Adrenal gland (tissue), 9 donors: ENCODE measurements at regions not wholly inside any gene's neighbourhood (a gene's known extent, or its start where the extent isn't known, plus 50 kb on each side); places are given as distances from the start of the nearest gene placed in this dataset.

ENCODE experiments used
- DNase-seq, 7 donors: peaks; one replicate each; pipeline ENCODE4 v3.0.0-alpha.2; 2019 to 2020
- H3K27ac ChIP-seq, 5 donors: fragments of 200-600 bp; sonication (generic) in 4 of 5; 1 replicate in 3 of 5; 2 replicates in 2 of 5; pipeline versions ENCODE4 v1.5.1 to v1.8.0; 2016 to 2020; ENCODE audit warnings: mild to moderate bottlenecking in 1 of 5
- H3K27me3 ChIP-seq: fragments of 200-600 bp; 2 replicates; pipeline ENCODE4 v1.8.0; 2021
- H3K36me3 ChIP-seq, 2 donors: fragments of 200-600 bp; replicated peaks in 1 of 2; 1 replicate in 1 of 2; 2 replicates in 1 of 2; pipeline versions ENCODE4 v1.5.1 to v1.8.0; 2018 to 2022
- H3K4me1 ChIP-seq, 2 donors: fragments of 200-600 bp; replicated peaks in 1 of 2; 1 replicate in 1 of 2; 2 replicates in 1 of 2; pipeline versions ENCODE4 v1.5.1 to v1.8.0; 2018 to 2021
- H3K4me3 ChIP-seq, 4 donors: fragments of 200-600 bp; sonication (generic) in 3 of 4; one replicate each; pipeline ENCODE4 v1.5.1; 2016 to 2018
- H3K9me3 ChIP-seq, 3 donors: fragments of 200-600 bp; sonication (generic) in 1 of 3; replicated peaks in 1 of 3; 1 replicate in 2 of 3; 2 replicates in 1 of 3; pipeline versions ENCODE4 v1.5.1 to v1.8.0; 2016 to 2021
- POLR2A ChIP-seq, 2 donors: fragments of 450-650 bp; IDR thresholded peaks; one replicate each; pipeline ENCODE4 v1.6.1; 2017; ENCODE audit warnings: antibody characterized with exemption in 2 of 2, mild to moderate bottlenecking in 2 of 2, moderate library complexity in 1 of 2
- WGBS, 4 donors: extraction: QIAGEN DNeasy Blood & Tissue Kit in 2 of 4; methylation state at CpG; one replicate each; pipeline versions ENCODE4 v1.1.5 to v1.1.7; 2013 to 2017; 5-methylcytosine and 5-hydroxymethylcytosine counted together
- intact Hi-C, 2 donors: fragments of 100-400 bp; cut with DNase I; formaldehyde crosslinking; loops; one replicate each; pipeline versions ENCODE4 v1.14.1 to v1.15.0; 2022 to 2023
- TF ChIP-seq, protein P1 (sequence below), 6 experiments: fragments of 450-650 bp in 4 of 6; fragments of 200-600 bp in 2 of 6; sonication (generic) in 1 of 6; IDR thresholded peaks; 1 replicate in 5 of 6; 2 replicates in 1 of 6; pipeline versions ENCODE4 v1.5.1 to v1.8.0; 2016 to 2021; ENCODE audit warnings: antibody characterized with exemption in 6 of 6, mild to moderate bottlenecking in 2 of 6, moderate library complexity in 1 of 6
- donor health status: healthy with polysubstance abuse.
- donor health status: Bipolar disorder and iron deficiency.
- donor health status: DM: yes; HTN: yes; CAD: no.
- donor health status: DM: no; HTN: no; CAD: no.
- donor health status: DM: no; HTN: no; CAD: no.

DNA sequence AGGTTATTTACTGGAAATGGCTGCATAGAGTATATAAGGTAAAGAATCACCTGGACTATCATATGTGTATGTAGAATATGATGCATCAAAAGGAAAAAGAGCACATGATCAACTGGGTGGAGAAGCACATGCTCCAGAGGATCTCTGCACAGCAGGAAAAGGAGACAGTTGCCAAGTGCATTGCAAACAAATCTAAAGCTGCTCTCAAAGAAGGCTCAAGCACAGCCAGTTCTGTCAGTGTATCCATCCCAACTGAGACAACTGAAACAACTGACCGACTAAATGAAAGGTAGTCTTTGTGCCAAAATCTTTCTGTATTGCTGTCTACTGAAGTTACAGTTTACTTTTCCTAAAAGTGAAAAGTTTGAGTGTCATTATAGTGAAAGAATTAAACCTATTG, 83.2 kb upstream of the SGCE start:
- Histone ChIP-seq H3K27ac (no peak overlapping the region), H3K36me3 (no peaks in the 10 kb centered on the region), H3K4me1 (peaks cover 0 to 3% of the 10 kb centered on the region in 2 donors), H3K4me3 (no peak overlapping the region), H3K9me3 (no peaks in the 10 kb centered on the region), H3K27me3 (no peaks in the 10 kb centered on the region)
- intact Hi-C loops: no loop called here
- DNase-seq: no peak
- 76 to 92% (median 87%) methylated on average over 1 of the region's 1 CpG for WGBS, 4 donors
- TF ChIP-seq, protein P1, sequence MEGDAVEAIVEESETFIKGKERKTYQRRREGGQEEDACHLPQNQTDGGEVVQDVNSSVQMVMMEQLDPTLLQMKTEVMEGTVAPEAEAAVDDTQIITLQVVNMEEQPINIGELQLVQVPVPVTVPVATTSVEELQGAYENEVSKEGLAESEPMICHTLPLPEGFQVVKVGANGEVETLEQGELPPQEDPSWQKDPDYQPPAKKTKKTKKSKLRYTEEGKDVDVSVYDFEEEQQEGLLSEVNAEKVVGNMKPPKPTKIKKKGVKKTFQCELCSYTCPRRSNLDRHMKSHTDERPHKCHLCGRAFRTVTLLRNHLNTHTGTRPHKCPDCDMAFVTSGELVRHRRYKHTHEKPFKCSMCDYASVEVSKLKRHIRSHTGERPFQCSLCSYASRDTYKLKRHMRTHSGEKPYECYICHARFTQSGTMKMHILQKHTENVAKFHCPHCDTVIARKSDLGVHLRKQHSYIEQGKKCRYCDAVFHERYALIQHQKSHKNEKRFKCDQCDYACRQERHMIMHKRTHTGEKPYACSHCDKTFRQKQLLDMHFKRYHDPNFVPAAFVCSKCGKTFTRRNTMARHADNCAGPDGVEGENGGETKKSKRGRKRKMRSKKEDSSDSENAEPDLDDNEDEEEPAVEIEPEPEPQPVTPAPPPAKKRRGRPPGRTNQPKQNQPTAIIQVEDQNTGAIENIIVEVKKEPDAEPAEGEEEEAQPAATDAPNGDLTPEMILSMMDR (IDR thresholded peaks at IDR 0.05): no peak
- TF ChIP-seq POLR2A (IDR thresholded peaks at IDR 0.05): no peak

- H3K36me3 ChIP-seq: no peaks in the 10 kb centered on the region
- H3K9me3 ChIP-seq: no peaks in the 10 kb centered on the region
- H3K27ac ChIP-seq: no peak overlapping the region
- intact Hi-C loops: no loop called here
- H3K27me3 ChIP-seq: no peaks in the 10 kb centered on the region
- H3K4me1 ChIP-seq: peaks cover 0 to 3% of the 10 kb centered on the region in 2 donors
- TF ChIP-seq, protein P1 (IDR thresholded peaks at IDR 0.05): no peak
- TF ChIP-seq POLR2A (IDR thresholded peaks at IDR 0.05): no peak
- DNase-seq: no peak
- H3K4me3 ChIP-seq: no peak overlapping the region
Observed at GRCh38 chr7:94740509-94740908, 84.6 kb upstream of the SGCE start.

GRCh38 chr7:94741179-94741578, 85.2 kb upstream of the SGCE start:
- no peak overlapping the region for H3K4me3 ChIP-seq
- 78 to 85% (median 81%) methylated on average over 2 of the region's 2 CpGs for WGBS, 4 donors
- H3K9me3 ChIP-seq: no peaks in the 10 kb centered on the region
- TF ChIP-seq POLR2A (IDR thresholded peaks at IDR 0.05): no peak
- TF ChIP-seq, protein P1 (IDR thresholded peaks at IDR 0.05): no peak
- no peaks in the 10 kb centered on the region for H3K27me3 ChIP-seq
- no peaks in the 10 kb centered on the region for H3K36me3 ChIP-seq
- H3K4me1 ChIP-seq: peaks cover 0 to 3% of the 10 kb centered on the region in 2 donors
- no peak for DNase-seq
- no peak overlapping the region for H3K27ac ChIP-seq
- intact Hi-C loops: no loop called here

DNA sequence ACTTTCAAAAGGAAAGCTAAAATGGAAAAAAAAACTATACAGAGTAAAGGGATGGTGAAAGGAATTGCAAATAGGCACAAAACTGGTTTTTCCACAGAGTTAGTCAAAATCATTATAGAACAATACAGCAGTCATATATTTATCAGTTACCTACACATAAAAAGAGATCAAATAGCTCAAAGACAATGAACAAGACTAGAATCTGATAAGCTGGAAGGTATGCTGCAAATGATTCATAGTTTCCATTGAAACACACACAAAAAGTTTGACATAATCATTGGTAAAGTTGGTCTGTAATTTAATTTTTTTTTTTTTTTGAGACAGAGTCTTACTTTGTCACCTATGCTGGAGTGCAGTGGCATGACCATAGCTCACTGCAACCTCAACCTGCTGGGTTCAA, 92.4 kb upstream of the SGCE start:
- H3K36me3 ChIP-seq: no peaks in the 10 kb centered on the region
- no peak overlapping the region for H3K27ac ChIP-seq
- no peak for DNase-seq
- no peak overlapping the region for H3K4me3 ChIP-seq
- TF ChIP-seq POLR2A (IDR thresholded peaks at IDR 0.05): no peak
- TF ChIP-seq, protein P1 (IDR thresholded peaks at IDR 0.05): no peak
- H3K27me3 ChIP-seq: no peaks in the 10 kb centered on the region
- H3K4me1 ChIP-seq: no peaks in the 10 kb centered on the region
- intact Hi-C loops: no loop called here
- H3K9me3 ChIP-seq: no peaks in the 10 kb centered on the region
